Sigmoid colon (tissue), 6 donors: ENCODE measurements at regions not wholly inside any gene's neighbourhood (a gene's known extent, or its start where the extent isn't known, plus 50 kb on each side); places are given as distances from the start of the nearest gene placed in this dataset.
"Not testable (repeated sequence)": the region's sequence is repeated elsewhere in the genome, so short reads cannot be mapped to it uniquely, and the experiment has no call there.

Source experiments
- DNase-seq: peaks from one replicate; pipeline ENCODE4 v3.0.0-alpha.2; 2019
- H3K27ac ChIP-seq, 4 donors: fragments of 200-600 bp; sonication (generic); one replicate each; pipeline ENCODE4 v1.5.1; 2016 to 2019; ENCODE audit warnings: mild to moderate bottlenecking in 1 of 4
- H3K27me3 ChIP-seq, 3 donors: fragments of 200-600 bp; sonication (generic); one replicate each; pipeline ENCODE4 v1.5.1; 2019; ENCODE audit warnings: mild to moderate bottlenecking in 1 of 3
- H3K36me3 ChIP-seq, 4 donors: fragments of 200-600 bp; sonication (generic); one replicate each; pipeline ENCODE4 v1.5.1; 2016 to 2019
- H3K4me1 ChIP-seq, 4 donors: fragments of 200-600 bp; sonication (generic); one replicate each; pipeline ENCODE4 v1.5.1; 2017 to 2019
- H3K4me3 ChIP-seq, 4 donors: fragments of 200-600 bp; sonication (generic); one replicate each; pipeline ENCODE4 v1.5.1; 2017 to 2019; ENCODE audit warnings: mild to moderate bottlenecking in 2 of 4, moderate library complexity in 1 of 4
- H3K9me3 ChIP-seq, 4 donors: fragments of 200-600 bp in 3 of 4; sonication (generic) in 3 of 4; one replicate each; pipeline versions ENCODE4 v1.5.1 to v1.6.1; 2013 to 2019
- CTCF ChIP-seq, 4 experiments: fragments of 450-650 bp in 3 of 4; fragments of 200-600 bp in 1 of 4; IDR thresholded peaks; one replicate each; pipeline ENCODE4 v1.5.1; 2016 to 2019; ENCODE audit warnings: antibody characterized with exemption in 4 of 4, mild to moderate bottlenecking in 3 of 4, moderate library complexity in 2 of 4
- EP300 ChIP-seq, 4 donors: sonication (generic); formaldehyde crosslinking; IDR thresholded peaks; one replicate each; pipeline ENCODE4 v1.6.1; 2017; ENCODE audit warnings: antibody characterized with exemption in 4 of 4
- POLR2A ChIP-seq, 2 donors: fragments of 450-650 bp; IDR thresholded peaks; one replicate each; pipeline ENCODE4 v1.6.1; 2016; ENCODE audit warnings: antibody characterized with exemption in 2 of 2, mild to moderate bottlenecking in 2 of 2, moderate library complexity in 2 of 2
- POLR2AphosphoS5 ChIP-seq, 4 donors: sonication (generic); formaldehyde crosslinking; IDR thresholded peaks; one replicate each; pipeline ENCODE4 v1.6.1; 2017; ENCODE audit warnings: antibody characterized with exemption in 4 of 4
- WGBS, 2 donors: extraction: QIAGEN DNeasy Blood & Tissue Kit; methylation state at CpG; one replicate each; pipeline ENCODE4 v1.1.7; 2013; 5-methylcytosine and 5-hydroxymethylcytosine counted together
- intact Hi-C: fragments of 100-400 bp; cut with DNase I; formaldehyde crosslinking; loops from one replicate; pipeline ENCODE4 v1.15.1; 2023
- donor health status: healthy with polysubstance abuse.
- donor health status: healthy.

- TF ChIP-seq CTCF (IDR thresholded peaks at IDR 0.05) (no peak), POLR2A (IDR thresholded peaks at IDR 0.05) (no peak), POLR2AphosphoS5 (IDR thresholded peaks at IDR 0.05) (no peak), EP300 (IDR thresholded peaks at IDR 0.05) (no peak)
- Histone ChIP-seq H3K27me3 (no peaks in the 10 kb centered on the region), H3K27ac (no peak overlapping the region), H3K9me3 (no peaks in the 10 kb centered on the region), H3K4me1 (peaks cover 0 to 6% (median 0%) of the 10 kb centered on the region in 4 donors), H3K36me3 (no peaks in the 10 kb centered on the region), H3K4me3 (no peak overlapping the region)
- intact Hi-C loops: no loop called here
- 93% methylated on average over 3 of the region's 3 CpGs for WGBS, 2 donors
- no peak for DNase-seq
Measured at GRCh38 chr14:89508863-89509262, 91.8 kb upstream of the FOXN3 start.

GRCh38 chr14:89507926-89508460, 91.0 kb upstream of the FOXN3 start:
- Histone ChIP-seq H3K4me1 (peaks cover 0 to 6% (median 0%) of the 10 kb centered on the region in 4 donors), H3K36me3 (no peaks in the 10 kb centered on the region), H3K9me3 (no peaks in the 10 kb centered on the region), H3K27me3 (no peaks in the 10 kb centered on the region), H3K4me3 (no peak overlapping the region), H3K27ac (no peak overlapping the region)
- WGBS, 2 donors: 77 to 83% methylated on average over 7 of the region's 7 CpGs
- TF ChIP-seq POLR2A (IDR thresholded peaks at IDR 0.05): no peak
- no peak for TF ChIP-seq EP300 (IDR thresholded peaks at IDR 0.05)
- TF ChIP-seq POLR2AphosphoS5 (IDR thresholded peaks at IDR 0.05): no peak
- TF ChIP-seq CTCF (IDR thresholded peaks at IDR 0.05): no peak
- no peak for DNase-seq
- intact Hi-C loops: no loop called here

- WGBS, 2 donors: 78 to 87% methylated on average over 1 of the region's 1 CpG
- TF ChIP-seq CTCF (IDR thresholded peaks at IDR 0.05) (no peak), POLR2A (IDR thresholded peaks at IDR 0.05) (no peak), POLR2AphosphoS5 (IDR thresholded peaks at IDR 0.05) (no peak), EP300 (IDR thresholded peaks at IDR 0.05) (no peak)
- no peaks in the 10 kb centered on the region for H3K9me3 ChIP-seq
- intact Hi-C loops: no loop called here
- DNase-seq: no peak
- no peaks in the 10 kb centered on the region for H3K36me3 ChIP-seq
- no peak overlapping the region for H3K27ac ChIP-seq
- H3K4me3 ChIP-seq: no peak overlapping the region
- no peaks in the 10 kb centered on the region for H3K27me3 ChIP-seq
- H3K4me1 ChIP-seq: peaks cover 0 to 6% (median 0%) of the 10 kb centered on the region in 4 donors
Measured at GRCh38 chr14:89507521-89507920, 90.5 kb upstream of the FOXN3 start.

GRCh38 chr14:89506891-89507452, 89.9 kb upstream of the FOXN3 start:
- intact Hi-C loops, H3K36me3 ChIP-seq: not testable (repeated sequence)
- 90 to 91% methylated on average over 7 of the region's 8 CpGs for WGBS, 2 donors

GRCh38 chr14:89504602-89505313, 87.7 kb upstream of the FOXN3 start:
- intact Hi-C loops: no loop called here
- no peak for DNase-seq
- TF ChIP-seq POLR2A (IDR thresholded peaks at IDR 0.05) (no peak), EP300 (IDR thresholded peaks at IDR 0.05) (no peak), CTCF (IDR thresholded peaks at IDR 0.05) (no peak), POLR2AphosphoS5 (IDR thresholded peaks at IDR 0.05) (no peak)
- Histone ChIP-seq H3K27ac (no peak overlapping the region), H3K36me3 (peaks cover 0 to 4% (median 0%) of the 10 kb centered on the region in 4 donors), H3K4me1 (peaks cover 0 to 6% (median 0%) of the 10 kb centered on the region in 4 donors), H3K9me3 (no peaks in the 10 kb centered on the region), H3K4me3 (no peak overlapping the region), H3K27me3 (no peaks in the 10 kb centered on the region)
- WGBS, 2 donors: 64 to 87% methylated on average over 6 of the region's 6 CpGs

More at GRCh38 chr14:89506891-89507452, 89.9 kb upstream of the FOXN3 start:
- DNase-seq, H3K4me1 ChIP-seq, H3K27me3 ChIP-seq, H3K27ac ChIP-seq, H3K4me3 ChIP-seq, H3K9me3 ChIP-seq: not testable (repeated sequence)
